HG02973 (cell line): ENCODE measurements at regions not wholly inside any gene's neighbourhood (a gene's known extent, or its start where the extent isn't known, plus 50 kb on each side); places are given as distances from the start of the nearest gene placed in this dataset.

ENCODE experiments used
- ATAC-seq: cut with Tn5 transposase; IDR thresholded peaks from one replicate; pipeline ENCODE4 v1.9.1; 2021; ENCODE audit warnings: moderate library complexity; ENCODE audit not compliant: unreplicated experiment

GRCh38 chr3:24963762-24964625, 464.1 kb upstream of the RARB start:
- ATAC-seq = no peak

- no peak for ATAC-seq
Measured at GRCh38 chr3:24965706-24966385, 462.2 kb upstream of the RARB start.

GRCh38 chr3:24968036-24968435, 460.0 kb upstream of the RARB start:
- no peak for ATAC-seq

GRCh38 chr3:24972491-24972890, 455.6 kb upstream of the RARB start:
- no peak for ATAC-seq

- ATAC-seq = no peak
Measured at GRCh38 chr3:24981309-24981708, 446.8 kb upstream of the RARB start.

- ATAC-seq = no peak
Measured at GRCh38 chr3:24981924-24982323, 446.1 kb upstream of the RARB start.

- no peak for ATAC-seq
Measured at GRCh38 chr3:24985668-24986067, 442.4 kb upstream of the RARB start.

GRCh38 chr3:24986612-24987011, 441.5 kb upstream of the RARB start:
- no peak for ATAC-seq

- ATAC-seq = no peak
Measured at GRCh38 chr3:24999357-24999756, 428.7 kb upstream of the RARB start.

GRCh38 chr3:25000971-25001591, 427.0 kb upstream of the RARB start:
- ATAC-seq = no peak

- ATAC-seq = no peak
Measured at GRCh38 chr3:25002052-25002451, 426.0 kb upstream of the RARB start.

- peak; percentile 99 for ATAC-seq
Measured at GRCh38 chr3:25007974-25008658, 419.9 kb upstream of the RARB start.

- ATAC-seq = no peak
Measured at GRCh38 chr3:25009665-25010064, 418.4 kb upstream of the RARB start.

GRCh38 chr3:25015599-25015998, 412.5 kb upstream of the RARB start:
- ATAC-seq = no peak

- no peak for ATAC-seq
Measured at GRCh38 chr3:25018909-25019308, 409.2 kb upstream of the RARB start.

GRCh38 chr3:25019506-25019905, 408.6 kb upstream of the RARB start:
- ATAC-seq = no peak

GRCh38 chr3:25021816-25022215, 406.2 kb upstream of the RARB start:
- ATAC-seq = no peak

GRCh38 chr3:25023876-25024275, 404.2 kb upstream of the RARB start:
- no peak for ATAC-seq

- ATAC-seq = no peak
Measured at GRCh38 chr3:25025236-25025635, 402.8 kb upstream of the RARB start.

GRCh38 chr3:25027650-25028049, 400.4 kb upstream of the RARB start:
- no peak for ATAC-seq

- no peak for ATAC-seq
Measured at GRCh38 chr3:25029820-25030219, 398.2 kb upstream of the RARB start.
